OCI-LY7 (cell line): ENCODE measurements at regions not wholly inside any gene's neighbourhood (a gene's known extent, or its start where the extent isn't known, plus 50 kb on each side); places are given as distances from the start of the nearest gene placed in this dataset.

Experiments used
- BruUV-seq: library from RNA; stranded (reverse); fragments of 400-500 nt; replicated peaks from 2 replicates; lab custom pipeline; 2021; lab: Mats Ljungman, UMichigan
- CTCF ChIA-PET: fragments of 300-600 bp; sonication (Branson Sonifier 250); formaldehyde crosslinking; loops from one replicate; lab custom pipeline; 2022; ENCODE audit warnings: antibody characterized with exemption; ENCODE audit not compliant: unreplicated experiment; lab: Charles Lee
- POLR2A ChIA-PET: fragments of 300-600 bp; sonication (Branson Sonifier 250); formaldehyde crosslinking; loops from one replicate; lab custom pipeline; 2022; ENCODE audit warnings: antibody characterized with exemption; lab: Charles Lee
- DNase-seq: peaks from one replicate; pipeline ENCODE4 v3.0.0-alpha.2; 2015; ENCODE audit warnings: low spot score
- H2AFZ ChIP-seq: fragments of 200-600 bp; sonication (generic), shearing (Covaris generic); 2 replicates; pipeline ENCODE4 v1.6.1; 2014; ENCODE audit warnings: mild to moderate bottlenecking, antibody characterized with exemption, low read length, moderate library complexity
- H3K27ac ChIP-seq: fragments of 200-600 bp; sonication (generic); 2 replicates; pipeline ENCODE4 v1.5.1; 2014; ENCODE audit warnings: mixed run types, low read depth, mild to moderate bottlenecking, moderate library complexity, low read length, inconsistent platforms; ENCODE audit not compliant: poor library complexity, severe bottlenecking
- H3K36me3 ChIP-seq: fragments of 200-600 bp; sonication (generic); 2 replicates; pipeline ENCODE4 v1.6.1; 2014; ENCODE audit warnings: mild to moderate bottlenecking, antibody characterized with exemption, low read length, moderate library complexity, mixed read lengths; ENCODE audit not compliant: insufficient read depth
- H3K4me1 ChIP-seq: fragments of 200-600 bp; sonication (generic); 2 replicates; pipeline ENCODE4 v1.5.1; 2014; ENCODE audit warnings: mild to moderate bottlenecking, low read length; ENCODE audit not compliant: insufficient read depth, poor library complexity, severe bottlenecking
- H3K4me2 ChIP-seq: fragments of 200-600 bp; sonication (generic); 2 replicates; pipeline ENCODE4 v1.6.1; 2014; ENCODE audit warnings: mild to moderate bottlenecking, low read length
- H3K4me3 ChIP-seq: fragments of 200-600 bp; sonication (generic); 2 replicates; pipeline ENCODE4 v1.5.1; 2014; ENCODE audit warnings: mild to moderate bottlenecking, low read depth, low read length; ENCODE audit not compliant: poor library complexity, severe bottlenecking
- H3K79me2 ChIP-seq: fragments of 200-600 bp; sonication (generic); 2 replicates; pipeline ENCODE4 v1.6.1; 2016; ENCODE audit warnings: low read depth, mild to moderate bottlenecking, low read length, moderate library complexity, mixed read lengths; ENCODE audit not compliant: insufficient read depth
- H3K9me2 ChIP-seq: fragments of 200-600 bp; sonication (generic); 2 replicates; pipeline ENCODE4 v1.6.1; 2016; ENCODE audit warnings: mild to moderate bottlenecking, low read length, mixed read lengths; ENCODE audit not compliant: insufficient read depth
- H3K9me3 ChIP-seq: fragments of 200-600 bp; sonication (generic); 2 replicates; pipeline ENCODE4 v1.6.1; 2014; ENCODE audit warnings: mild to moderate bottlenecking, mixed run types, low read length, mixed read lengths
- H4K20me1 ChIP-seq: fragments of 200-600 bp; sonication (generic); 2 replicates; pipeline ENCODE4 v1.6.1; 2014; ENCODE audit warnings: mild to moderate bottlenecking, antibody characterized with exemption, low read length, moderate library complexity, mixed read lengths; ENCODE audit not compliant: insufficient read depth
- EZH2phosphoT487 ChIP-seq: fragments of 200-600 bp; sonication (generic); IDR thresholded peaks from 2 replicates; pipeline ENCODE4 v1.6.1; 2018; ENCODE audit warnings: low read depth, borderline replicate concordance, mild to moderate bottlenecking, mixed run types, antibody characterized with exemption, low read length, moderate library complexity, mixed read lengths
- intact Hi-C: fragments of 100-400 bp; cut with micrococcal nuclease; formaldehyde crosslinking; loops from one replicate; pipeline ENCODE4 v1.10.0; 2022; ENCODE audit not compliant: unreplicated experiment
- TF ChIP-seq, protein P1 (sequence below): fragments of 200-600 bp; sonication (generic); conservative IDR thresholded peaks from 2 replicates; pipeline ENCODE4 v1.5.1; 2014; ENCODE audit warnings: mild to moderate bottlenecking, antibody characterized with exemption, low read length, moderate library complexity, mixed read lengths

DNA sequence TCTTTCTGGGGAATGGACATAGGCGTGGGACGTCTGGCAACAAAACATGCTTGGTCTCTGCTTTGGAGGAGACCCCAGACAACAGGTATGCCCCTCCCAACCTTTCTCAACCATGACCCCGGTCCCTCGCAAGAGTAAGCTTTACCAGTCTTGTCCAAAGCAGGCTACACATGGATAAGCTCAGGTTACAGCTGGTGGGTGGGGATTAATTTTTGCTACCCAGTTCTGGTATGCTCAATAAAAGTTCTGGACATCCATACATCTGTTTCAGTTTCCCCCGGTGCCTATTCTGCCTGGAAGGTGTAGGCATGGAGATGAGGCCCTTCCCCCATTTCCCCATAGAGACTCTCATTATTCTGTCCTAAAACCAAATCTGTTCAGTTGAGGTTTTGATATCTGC is 54.5 kb upstream of the NOCT start:
- Histone ChIP-seq H3K9me2 (no peaks in the 10 kb centered on the region), H2AFZ (no peak overlapping the region), H3K4me3 (no peak overlapping the region), H4K20me1 (no peaks in the 10 kb centered on the region), H3K36me3 (no peaks in the 10 kb centered on the region), H3K4me2 (no peak overlapping the region), H3K9me3 (no peaks in the 10 kb centered on the region), H3K79me2 (no peaks in the 10 kb centered on the region), H3K27ac (no peak overlapping the region), H3K4me1 (no peaks in the 10 kb centered on the region)
- TF ChIP-seq EZH2phosphoT487 = no peak
- TF ChIP-seq, protein P1, sequence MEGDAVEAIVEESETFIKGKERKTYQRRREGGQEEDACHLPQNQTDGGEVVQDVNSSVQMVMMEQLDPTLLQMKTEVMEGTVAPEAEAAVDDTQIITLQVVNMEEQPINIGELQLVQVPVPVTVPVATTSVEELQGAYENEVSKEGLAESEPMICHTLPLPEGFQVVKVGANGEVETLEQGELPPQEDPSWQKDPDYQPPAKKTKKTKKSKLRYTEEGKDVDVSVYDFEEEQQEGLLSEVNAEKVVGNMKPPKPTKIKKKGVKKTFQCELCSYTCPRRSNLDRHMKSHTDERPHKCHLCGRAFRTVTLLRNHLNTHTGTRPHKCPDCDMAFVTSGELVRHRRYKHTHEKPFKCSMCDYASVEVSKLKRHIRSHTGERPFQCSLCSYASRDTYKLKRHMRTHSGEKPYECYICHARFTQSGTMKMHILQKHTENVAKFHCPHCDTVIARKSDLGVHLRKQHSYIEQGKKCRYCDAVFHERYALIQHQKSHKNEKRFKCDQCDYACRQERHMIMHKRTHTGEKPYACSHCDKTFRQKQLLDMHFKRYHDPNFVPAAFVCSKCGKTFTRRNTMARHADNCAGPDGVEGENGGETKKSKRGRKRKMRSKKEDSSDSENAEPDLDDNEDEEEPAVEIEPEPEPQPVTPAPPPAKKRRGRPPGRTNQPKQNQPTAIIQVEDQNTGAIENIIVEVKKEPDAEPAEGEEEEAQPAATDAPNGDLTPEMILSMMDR = no peak
- intact Hi-C loops = no loop called here
- POLR2A ChIA-PET = no interaction called here
- BruUV-seq = no TSS peak
- CTCF ChIA-PET = no interaction called here
- no peak for DNase-seq

DNA sequence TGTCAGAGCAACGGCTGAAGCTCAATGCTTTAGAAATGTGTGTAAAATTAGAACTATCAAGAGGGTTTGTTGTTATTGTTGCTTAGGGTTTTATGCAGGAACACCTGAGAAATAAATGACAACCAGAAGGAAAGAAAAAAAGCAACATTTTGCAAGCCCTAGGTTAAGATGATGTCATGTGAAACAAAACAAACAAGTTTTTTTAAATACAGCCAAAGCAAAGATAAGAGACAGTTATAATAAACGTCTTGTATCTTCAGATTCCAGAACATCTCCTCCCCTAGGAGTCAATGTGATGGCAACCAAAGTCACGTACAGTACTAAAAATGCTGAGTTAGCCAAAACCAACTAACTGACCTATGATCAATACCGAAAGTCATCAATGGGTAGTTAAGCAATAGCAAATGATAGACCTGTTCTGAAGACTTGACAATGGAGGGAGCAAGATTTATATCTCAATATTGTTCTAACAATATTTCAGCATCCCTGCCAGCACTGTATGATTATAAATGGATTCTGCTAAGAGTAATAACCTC is 55.3 kb upstream of the NOCT start:
- Histone ChIP-seq H3K4me1 (no peaks in the 10 kb centered on the region), H3K9me2 (no peaks in the 10 kb centered on the region), H3K4me3 (no peak overlapping the region), H3K79me2 (no peaks in the 10 kb centered on the region), H3K9me3 (no peaks in the 10 kb centered on the region), H2AFZ (no peak overlapping the region), H3K4me2 (no peak overlapping the region), H4K20me1 (no peaks in the 10 kb centered on the region), H3K36me3 (no peaks in the 10 kb centered on the region), H3K27ac (no peak overlapping the region)
- intact Hi-C loops = no loop called here
- no peak for DNase-seq
- POLR2A ChIA-PET = interaction anchor here (0.6 to 0.7 kb wide), 2 partner anchors 157 to 338 kb away, joined by 3 to 4 read pairs; no protein-coding TSS in a partner anchor
- no TSS peak for BruUV-seq
- TF ChIP-seq EZH2phosphoT487 = no peak
- TF ChIP-seq, protein P1 = no peak
- CTCF ChIA-PET = no interaction called here

- DNase-seq = no peak
- H3K9me3 ChIP-seq = no peaks in the 10 kb centered on the region
- H3K27ac ChIP-seq = no peak overlapping the region
- H3K4me3 ChIP-seq = no peak overlapping the region
- ChIA-PET POLR2A (no interaction called here), CTCF (no interaction called here)
- no peak overlapping the region for H3K4me2 ChIP-seq
- H3K79me2 ChIP-seq = no peaks in the 10 kb centered on the region
- no TSS peak for BruUV-seq
- no peaks in the 10 kb centered on the region for H3K9me2 ChIP-seq
- no peak for TF ChIP-seq EZH2phosphoT487
- TF ChIP-seq, protein P1 = no peak
- no peaks in the 10 kb centered on the region for H3K36me3 ChIP-seq
- no peaks in the 10 kb centered on the region for H4K20me1 ChIP-seq
- H2AFZ ChIP-seq = no peak overlapping the region
- intact Hi-C loops = no loop called here
- H3K4me1 ChIP-seq = no peaks in the 10 kb centered on the region
Observed at GRCh38 chr4:138959097-138959815, 56.3 kb upstream of the NOCT start.
